ENCODE measurements at regions not wholly inside any gene's neighbourhood (a gene's known extent, or its start where the extent isn't known, plus 50 kb on each side); places are given as distances from the start of the nearest gene placed in this dataset.
"Not testable (repeated sequence)": the region's sequence is repeated elsewhere in the genome, so short reads cannot be mapped to it uniquely, and the experiment has no call there.

GRCh38 chr10:56181607-56182006 is 179.5 kb downstream of the ZWINT start:
- no peak overlapping the region for H3K4me3 ChIP-seq (ENCODE audit: low read length)
- DNase-seq (ENCODE audit: low read depth): no peak
- TF ChIP-seq CTCF (IDR thresholded peaks at IDR 0.05; ENCODE audit: insufficient read depth, low read depth, low read length, missing control alignments): no peak

GRCh38 chr10:56178210-56178609 is 182.8 kb downstream of the ZWINT start:
- peak; percentile 0 for DNase-seq (ENCODE audit: low read depth)
- no peak for TF ChIP-seq CTCF (IDR thresholded peaks at IDR 0.05; ENCODE audit: insufficient read depth, low read depth, low read length, missing control alignments)
- H3K4me3 ChIP-seq (ENCODE audit: low read length): no peak overlapping the region

GRCh38 chr10:56155091-56155513 is 206.0 kb downstream of the ZWINT start:
- DNase-seq (ENCODE audit: low read depth); H3K4me3 ChIP-seq (ENCODE audit: low read length): not testable (repeated sequence)

GRCh38 chr10:56146806-56147205 is 214.3 kb downstream of the ZWINT start:
- no peak for TF ChIP-seq CTCF (IDR thresholded peaks at IDR 0.05; ENCODE audit: insufficient read depth, low read depth, low read length, missing control alignments)
- no peak for DNase-seq (ENCODE audit: low read depth)

GRCh38 chr10:56142092-56142728 is 218.8 kb downstream of the ZWINT start:
- no peak for DNase-seq (ENCODE audit: low read depth)
- no peak overlapping the region for H3K4me3 ChIP-seq (ENCODE audit: low read length)
- TF ChIP-seq CTCF (IDR thresholded peaks at IDR 0.05; ENCODE audit: insufficient read depth, low read depth, low read length, missing control alignments): no peak

More at GRCh38 chr10:56146806-56147205, 214.3 kb downstream of the ZWINT start:
- no peak overlapping the region for H3K4me3 ChIP-seq (ENCODE audit: low read length)

GRCh38 chr10:56139405-56139804 is 221.7 kb downstream of the ZWINT start:
- TF ChIP-seq CTCF (IDR thresholded peaks at IDR 0.05; ENCODE audit: insufficient read depth, low read depth, low read length, missing control alignments): no peak
- no peak for DNase-seq (ENCODE audit: low read depth)
- no peak overlapping the region for H3K4me3 ChIP-seq (ENCODE audit: low read length)

- no peak for DNase-seq (ENCODE audit: low read depth)
- H3K4me3 ChIP-seq (ENCODE audit: low read length): no peak overlapping the region
- no peak for TF ChIP-seq CTCF (IDR thresholded peaks at IDR 0.05; ENCODE audit: insufficient read depth, low read depth, low read length, missing control alignments)
These were observed 225.2 kb downstream of the ZWINT start for GRCh38 chr10:56135828-56136227.

Measured in epithelial cell of esophagus (primary cell).